Esophagus muscularis mucosa (tissue), 4 donors: ENCODE measurements at regions not wholly inside any gene's neighbourhood (a gene's known extent, or its start where the extent isn't known, plus 50 kb on each side); places are given as distances from the start of the nearest gene placed in this dataset.

Experiments
- CTCF ChIP-seq, 3 experiments: fragments of 200-600 bp in 2 of 3; fragments of 450-650 bp in 1 of 3; sonication (generic) in 2 of 3; IDR thresholded peaks; one replicate each; pipeline ENCODE4 v1.5.1; 2017 to 2019; ENCODE audit warnings: antibody characterized with exemption in 3 of 3, mild to moderate bottlenecking in 2 of 3, moderate library complexity in 1 of 3
- EP300 ChIP-seq: sonication (generic); formaldehyde crosslinking; IDR thresholded peaks from one replicate; pipeline ENCODE4 v1.6.1; 2017; ENCODE audit warnings: antibody characterized with exemption
- POLR2A ChIP-seq: fragments of 450-650 bp; IDR thresholded peaks from one replicate; pipeline ENCODE4 v1.6.1; 2017; ENCODE audit warnings: antibody characterized with exemption, moderate library complexity, mild to moderate bottlenecking, low read depth
- POLR2AphosphoS5 ChIP-seq, 2 donors: sonication (generic); formaldehyde crosslinking; IDR thresholded peaks; one replicate each; pipeline ENCODE4 v1.6.1; 2017; ENCODE audit warnings: antibody characterized with exemption in 2 of 2

DNA sequence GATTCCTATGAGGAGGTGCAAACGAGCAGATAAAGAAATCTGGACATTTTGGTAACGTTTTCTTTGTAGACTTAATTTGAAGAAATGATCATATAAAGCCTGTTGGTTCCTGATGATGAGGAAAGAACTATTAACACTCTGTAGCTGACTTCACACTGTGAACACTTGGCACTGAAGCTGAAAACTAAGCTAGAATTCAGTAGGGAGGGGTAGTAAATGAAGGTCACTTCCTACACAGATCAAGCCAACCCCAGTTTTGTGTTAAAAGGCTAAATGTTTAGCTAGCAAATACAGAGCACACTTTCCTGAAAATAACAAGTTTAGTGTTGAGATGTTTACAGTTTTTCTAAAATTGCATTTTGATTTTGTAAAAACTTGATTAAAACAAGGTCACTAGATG lies 296.2 kb upstream of the PRDM1 start:
- TF ChIP-seq CTCF (IDR thresholded peaks at IDR 0.05) (no peak), POLR2AphosphoS5 (IDR thresholded peaks at IDR 0.05) (no peak), POLR2A (no peak), EP300 (no peak)
